Stimulated activated CD4-positive, alpha-beta T cell treated with anti-CD3 and anti-CD28 coated beads, TNF-alpha, amount 100 ng/mL, for 4 hours (primary cell): ENCODE measurements at regions not wholly inside any gene's neighbourhood (a gene's known extent, or its start where the extent isn't known, plus 50 kb on each side); places are given as distances from the start of the nearest gene placed in this dataset.
A peak's percentile ranks its signal among the peaks of the same experiment; 100 is the strongest.
"Not testable (repeated sequence)": the region's sequence is repeated elsewhere in the genome, so short reads cannot be mapped to it uniquely, and the experiment has no call there.

Experiments
- DNase-seq, 3 experiments: peaks; one replicate each; pipeline ENCODE4 v3.0.0-alpha.2; 2020; ENCODE audit warnings: low read depth in 3 of 3

DNA sequence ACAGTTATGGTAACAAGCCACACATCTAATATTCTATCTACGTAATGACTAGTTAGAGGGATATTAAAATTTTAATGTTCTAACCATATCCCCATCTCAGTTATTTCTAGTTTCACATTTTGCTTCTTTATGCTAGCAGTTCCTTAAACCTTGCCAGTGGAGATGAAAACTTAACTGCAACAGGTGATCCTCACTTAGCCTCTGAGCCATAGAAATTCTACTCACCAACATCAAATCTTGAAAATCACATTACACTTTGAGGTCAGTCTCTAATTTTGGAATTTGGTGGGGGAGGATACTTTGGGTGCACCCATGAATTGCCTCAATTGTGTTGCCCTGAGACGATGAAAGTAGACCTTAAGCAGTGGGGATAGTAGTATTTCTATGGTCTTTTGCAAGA is 256.4 kb downstream of the GATA3 start:
- DNase-seq: no peak

DNA sequence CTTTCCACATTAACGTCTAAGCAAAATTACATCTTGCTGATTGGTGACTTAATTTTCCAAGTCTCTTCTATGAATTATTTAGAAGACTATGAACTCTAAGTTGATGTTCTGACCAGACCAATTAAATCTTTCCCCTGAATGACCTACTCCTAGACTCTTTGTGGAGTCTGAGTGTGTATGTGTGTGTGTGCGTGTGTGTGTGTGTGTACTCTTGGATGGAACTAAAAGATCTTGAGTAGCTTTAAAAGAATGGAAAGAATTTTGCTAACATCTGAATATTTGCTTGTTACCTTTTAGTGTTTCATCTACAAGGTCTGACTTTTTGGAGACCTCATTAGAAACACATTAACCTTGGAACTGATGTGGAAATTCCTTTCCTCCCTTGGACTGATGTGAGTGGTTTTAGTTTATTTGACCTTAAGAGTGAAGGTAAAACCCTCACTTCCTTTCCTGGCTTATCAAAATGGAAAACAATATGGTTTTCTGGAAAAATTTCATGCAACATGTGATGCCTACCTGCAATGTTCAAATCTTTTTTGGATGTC is 257.1 kb downstream of the GATA3 start:
- DNase-seq: no peak

DNA sequence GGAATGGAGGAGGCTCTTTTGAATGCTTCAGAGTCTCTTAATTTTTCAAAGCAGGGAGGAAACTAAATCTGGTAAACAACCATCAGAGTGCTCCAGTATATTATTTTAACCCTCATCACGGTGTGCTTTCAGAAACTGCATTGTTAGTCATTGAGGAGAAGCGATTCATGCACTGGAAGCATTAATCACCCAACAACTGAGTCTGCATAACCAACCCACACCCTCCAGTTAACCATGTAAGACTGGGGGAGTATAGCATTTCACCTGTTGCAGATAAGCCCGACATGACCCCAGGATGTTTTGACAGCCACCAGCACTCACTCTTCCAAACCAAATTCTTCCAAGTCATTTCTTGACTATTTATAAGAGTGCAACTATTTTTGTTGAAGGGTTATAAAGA is 257.6 kb downstream of the GATA3 start:
- DNase-seq: no peak

DNA sequence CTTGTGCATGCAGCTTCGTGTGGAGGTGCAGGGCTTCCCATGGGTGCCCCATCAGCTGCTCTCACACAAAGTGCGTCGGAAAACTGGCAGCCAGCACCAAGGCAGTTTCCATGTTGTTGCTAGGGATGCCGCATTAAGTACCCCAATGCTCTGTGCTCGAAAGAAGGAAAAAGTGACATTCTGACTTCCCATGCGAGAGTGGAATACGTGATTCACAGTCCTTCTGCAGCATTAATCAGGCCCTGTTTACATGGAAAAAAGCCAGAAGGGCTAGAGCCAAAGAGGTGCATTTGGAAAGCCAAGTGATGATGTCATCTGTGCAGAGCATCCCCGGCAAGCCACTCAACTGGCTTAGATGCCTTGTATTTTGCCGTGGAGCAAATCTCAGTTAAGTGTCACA is 258.3 kb downstream of the GATA3 start:
- DNase-seq: no peak

DNA sequence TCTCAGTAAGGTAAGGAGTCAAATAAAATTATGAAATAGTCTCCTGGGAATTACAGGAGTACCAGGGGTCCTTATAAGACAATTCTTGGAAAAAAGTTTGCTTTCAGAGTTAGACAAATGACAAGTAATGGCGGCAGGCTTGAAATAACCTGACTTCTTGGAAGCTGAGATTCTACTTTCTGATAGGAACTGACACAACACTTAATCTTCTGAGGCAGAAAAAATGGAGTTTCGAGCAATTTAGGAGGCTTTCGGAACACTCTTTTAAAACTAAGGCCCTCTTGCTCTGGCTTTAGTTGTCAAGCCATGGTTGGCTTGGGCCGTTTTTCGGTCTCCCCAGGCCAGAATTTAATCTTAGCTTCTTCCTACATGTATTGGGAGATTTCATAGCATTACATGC is 260.0 kb downstream of the GATA3 start:
- no peak for DNase-seq

DNA sequence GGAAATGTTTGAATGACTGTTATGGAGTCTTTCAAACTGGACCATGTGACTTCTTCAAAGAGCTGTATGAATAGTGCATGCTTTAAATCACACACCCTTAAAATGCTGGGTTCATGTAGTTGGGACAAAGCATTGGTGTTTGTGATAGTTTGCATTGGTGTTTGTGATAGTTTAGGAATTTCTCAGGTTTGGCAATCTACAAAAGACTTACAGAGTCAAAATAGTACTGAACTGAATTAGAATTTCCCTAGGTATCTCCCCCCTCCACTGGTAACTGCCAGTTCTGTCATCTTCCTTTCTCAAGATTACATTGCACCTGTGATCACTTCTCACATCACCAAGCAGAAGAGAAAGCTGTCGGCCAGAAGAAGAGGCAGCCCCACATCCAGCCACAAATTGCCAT is 261.1 kb downstream of the GATA3 start:
- no peak for DNase-seq

DNA sequence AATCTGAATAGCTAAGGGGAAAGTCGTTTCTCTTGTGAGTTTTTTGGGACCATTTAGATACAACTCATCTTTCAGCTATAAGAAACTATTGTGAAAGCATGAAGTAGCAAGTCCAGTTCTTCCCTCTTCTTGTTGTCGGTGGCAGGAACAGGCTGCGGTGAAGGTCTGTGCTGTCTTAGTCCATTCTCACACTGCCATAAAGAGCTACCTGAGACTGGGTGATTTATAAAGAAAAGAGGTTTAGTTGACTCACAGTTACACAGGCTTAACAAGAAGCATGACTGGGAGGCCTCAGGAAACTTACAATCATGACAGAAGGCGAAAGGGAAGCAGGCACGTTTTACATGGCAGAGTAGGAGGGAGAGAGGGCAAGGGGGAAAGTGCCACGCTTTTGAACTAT is 261.8 kb downstream of the GATA3 start:
- DNase-seq: no peak

DNA sequence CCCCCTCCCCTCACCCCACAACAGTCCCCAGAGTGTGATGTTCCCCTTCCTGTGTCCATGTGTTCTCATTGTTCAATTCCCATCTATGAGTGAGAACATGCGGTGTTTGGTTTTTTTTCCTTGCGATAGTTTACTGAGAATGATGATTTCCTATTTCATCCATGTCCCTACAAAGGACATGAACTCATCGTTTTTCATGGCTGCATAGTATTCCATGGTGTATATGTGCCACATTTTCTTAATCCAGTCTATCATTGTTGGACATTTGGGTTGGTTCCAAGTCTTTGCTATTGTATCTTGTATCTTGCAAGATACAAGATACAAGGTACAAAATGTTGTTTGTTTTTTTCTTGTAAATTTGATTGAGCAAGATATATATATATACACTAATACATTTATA is 263.9 kb downstream of the GATA3 start:
- not testable (repeated sequence) for DNase-seq

DNA sequence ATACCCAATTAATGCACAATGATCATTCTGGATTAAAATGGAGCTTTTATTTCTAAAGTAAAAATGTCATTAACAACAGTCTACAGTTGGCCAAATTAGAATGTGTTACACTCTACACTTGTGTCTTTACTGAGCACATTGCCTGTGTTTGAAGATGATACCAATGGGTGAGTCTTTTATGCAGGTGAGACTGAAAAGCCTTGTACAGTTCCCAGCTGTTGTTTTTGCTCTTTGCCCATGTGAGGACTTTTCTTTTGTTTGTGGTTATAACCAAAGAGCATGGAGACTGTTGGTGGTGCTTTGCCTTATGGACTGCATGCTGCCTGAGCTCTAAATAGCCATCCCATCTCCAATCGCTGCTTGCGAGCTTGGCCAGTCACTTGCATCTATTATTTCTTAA is 264.5 kb downstream of the GATA3 start:
- DNase-seq: no peak

DNA sequence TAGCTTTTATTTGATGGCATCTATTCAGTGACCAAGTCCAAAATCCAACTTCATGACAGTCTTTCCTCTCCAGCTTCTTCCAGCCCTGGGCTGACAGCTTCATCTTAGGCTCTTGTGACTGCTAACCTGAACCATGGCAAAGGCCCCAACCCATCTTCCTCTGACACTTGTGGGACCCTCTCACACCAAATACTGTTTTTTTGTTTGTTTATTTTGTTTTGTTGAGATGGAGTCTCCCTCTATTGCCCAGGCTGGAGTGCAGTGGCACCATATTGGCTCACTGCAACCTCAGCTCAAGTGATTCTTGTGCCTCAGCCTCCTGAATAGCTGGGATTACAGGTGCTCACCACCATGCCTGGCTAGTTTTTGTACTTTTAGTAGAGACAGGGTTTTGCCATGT is 265.2 kb downstream of the GATA3 start:
- no peak for DNase-seq

DNA sequence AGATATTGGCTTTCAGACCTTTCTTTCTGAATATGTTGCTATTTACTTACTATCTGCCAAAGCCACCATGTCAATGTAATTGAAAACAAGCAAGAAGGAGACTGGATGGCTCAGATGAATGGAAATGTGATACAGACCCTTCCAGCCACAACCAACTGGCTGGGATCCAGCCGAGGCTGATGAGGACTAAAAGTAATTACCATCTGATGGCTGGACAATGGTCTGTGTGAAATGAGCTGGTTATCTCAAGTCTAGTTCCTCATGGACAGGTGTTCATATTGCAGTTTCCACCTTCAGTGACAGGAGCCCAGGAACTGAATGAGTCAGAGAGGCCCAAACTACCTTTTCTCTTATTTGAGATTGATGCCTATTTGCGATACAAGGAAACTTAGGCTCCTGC is 267.5 kb downstream of the GATA3 start:
- DNase-seq: no peak

DNA sequence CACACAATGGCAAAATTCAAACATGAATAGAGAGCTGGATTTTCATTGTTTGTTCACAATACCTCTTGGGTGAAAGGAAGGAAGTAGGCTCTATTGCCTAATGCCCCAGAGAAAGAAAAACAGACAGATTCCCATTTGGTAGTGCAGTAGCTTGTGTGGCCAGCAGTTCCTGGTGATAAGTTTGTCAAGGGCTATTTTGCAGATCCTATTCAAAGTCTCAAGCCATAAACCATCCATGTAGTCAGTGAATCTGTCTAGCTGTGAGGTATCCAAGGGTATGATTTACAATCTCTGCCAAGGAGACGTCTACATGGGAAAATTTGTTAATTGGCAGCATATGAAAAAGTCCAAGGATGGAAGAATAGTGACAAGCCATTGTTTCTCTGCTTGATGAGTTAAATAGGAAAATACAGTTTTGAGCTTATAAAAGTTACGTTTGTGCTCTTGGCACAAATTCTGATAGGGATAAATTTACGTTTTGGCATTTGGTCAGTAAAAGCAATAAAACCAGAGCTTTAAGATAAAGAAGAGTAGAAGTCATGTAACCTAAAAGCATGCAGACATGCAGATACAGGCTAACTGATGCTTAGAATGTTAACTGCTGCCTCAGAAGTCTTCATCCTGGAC is 269.1 kb downstream of the GATA3 start:
- DNase-seq: no peak

DNA sequence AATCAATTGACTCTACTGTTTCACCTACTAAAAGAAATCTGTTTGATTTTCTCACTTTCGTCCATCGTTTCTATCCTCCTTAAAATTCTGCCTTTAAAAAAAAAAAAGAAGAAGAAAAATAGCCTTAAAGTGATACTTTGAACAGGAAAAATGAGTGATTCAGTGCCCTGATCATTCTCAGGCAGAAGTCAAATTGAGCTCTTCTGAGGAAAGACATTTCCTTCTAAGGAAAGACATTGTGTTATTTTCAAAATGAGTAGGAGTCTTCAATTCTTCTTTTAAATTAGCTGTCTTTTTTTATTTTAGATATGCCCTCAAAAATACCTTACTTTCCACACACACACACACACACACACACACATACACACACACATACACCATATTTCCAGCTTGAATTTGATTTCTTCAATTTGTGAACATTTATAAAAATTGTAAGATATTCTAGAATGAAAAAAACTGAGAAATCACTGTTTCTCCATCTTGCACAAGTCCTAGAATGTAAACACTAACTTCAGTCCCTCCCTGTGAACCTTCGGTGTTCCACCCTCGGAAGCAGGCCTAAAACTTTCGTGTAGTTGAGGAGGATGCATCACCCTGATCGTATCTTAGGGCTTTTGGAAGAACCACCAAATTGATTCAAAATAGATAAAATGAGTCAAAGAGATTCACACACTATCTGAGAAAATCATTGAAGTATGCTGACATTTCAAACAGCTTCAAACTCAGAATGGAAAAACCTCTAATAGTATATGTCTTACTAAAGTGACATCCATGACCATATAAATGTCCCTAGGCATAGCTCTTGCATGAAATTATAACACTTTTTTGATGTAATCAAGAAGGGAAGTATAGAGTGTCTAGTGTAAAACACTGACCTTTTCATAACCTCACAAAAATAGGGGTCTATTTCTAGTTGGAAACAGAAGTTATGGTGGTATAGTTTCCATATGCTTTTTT is 270.8 kb downstream of the GATA3 start:
- DNase-seq: no peak

DNA sequence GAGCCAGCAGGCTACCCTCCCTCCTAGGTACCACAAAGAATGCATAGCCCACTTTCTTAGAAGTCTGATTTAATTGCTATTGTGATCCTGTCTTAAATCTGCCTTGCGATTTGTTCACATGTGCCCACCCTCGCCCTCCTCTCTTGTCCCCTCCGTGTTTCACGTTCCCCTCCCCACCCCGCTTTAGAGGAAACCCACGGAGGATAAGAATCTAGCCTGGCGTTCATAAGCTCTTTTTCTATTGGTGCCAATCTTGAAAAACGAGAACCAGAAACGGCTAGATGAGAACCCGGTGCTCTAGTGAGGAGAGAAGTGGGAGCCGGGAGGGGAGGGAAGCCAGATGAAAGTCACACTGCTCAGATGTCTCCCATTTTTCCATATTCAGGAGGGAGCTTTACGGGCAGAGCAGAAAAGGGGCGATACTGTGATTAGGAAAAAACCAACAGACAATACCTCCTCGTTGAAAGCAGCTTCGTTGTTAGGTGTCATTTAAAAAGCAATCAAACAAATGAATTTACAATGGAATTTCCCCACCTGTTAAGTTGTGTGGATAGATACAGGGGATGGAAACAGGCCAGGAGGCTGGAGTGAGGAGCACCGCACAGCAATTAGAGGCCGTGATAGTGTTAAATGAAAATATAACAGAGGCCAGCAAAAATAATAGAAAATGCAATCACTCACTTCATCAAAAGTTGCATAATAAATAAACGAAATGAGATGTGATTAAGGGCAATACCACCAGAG is 272.1 kb downstream of the GATA3 start:
- no peak for DNase-seq

DNA sequence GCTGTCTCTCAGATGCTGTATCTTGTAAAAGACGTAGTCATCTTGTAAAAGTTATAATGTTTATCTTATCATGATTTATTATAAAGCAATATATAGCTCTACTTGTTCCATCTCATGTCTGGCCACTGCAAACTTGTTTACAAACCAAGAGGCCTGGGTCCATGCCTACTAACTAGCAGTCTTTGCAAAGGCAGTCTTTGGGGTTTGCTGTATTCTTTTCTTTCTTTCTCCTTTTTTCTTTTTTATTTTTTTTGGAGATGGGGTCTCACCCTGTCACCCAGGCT is 272.6 kb downstream of the GATA3 start:
- no peak for DNase-seq

DNA sequence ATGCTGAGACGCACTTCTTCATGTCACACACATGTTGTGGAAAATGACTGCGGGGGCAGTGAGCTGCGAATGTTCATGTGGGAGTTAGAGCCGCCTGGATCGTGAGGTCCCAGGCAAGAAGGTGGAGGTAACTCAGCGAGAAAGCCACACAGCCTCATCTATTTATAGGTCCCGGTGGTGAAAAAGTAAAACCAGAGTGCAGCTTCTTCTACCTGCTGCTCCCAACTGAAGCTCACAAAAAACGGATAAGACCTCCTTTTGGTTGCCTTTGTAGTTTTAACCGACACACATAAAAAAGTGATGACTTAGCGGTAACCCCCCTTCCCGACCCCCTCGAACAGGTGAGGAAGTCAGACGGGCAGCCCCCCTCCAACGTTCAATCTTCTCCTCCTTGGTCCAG is 276.9 kb downstream of the GATA3 start:
- DNase-seq: peak in 2 of 3 experiments; percentile 7 to 9

DNA sequence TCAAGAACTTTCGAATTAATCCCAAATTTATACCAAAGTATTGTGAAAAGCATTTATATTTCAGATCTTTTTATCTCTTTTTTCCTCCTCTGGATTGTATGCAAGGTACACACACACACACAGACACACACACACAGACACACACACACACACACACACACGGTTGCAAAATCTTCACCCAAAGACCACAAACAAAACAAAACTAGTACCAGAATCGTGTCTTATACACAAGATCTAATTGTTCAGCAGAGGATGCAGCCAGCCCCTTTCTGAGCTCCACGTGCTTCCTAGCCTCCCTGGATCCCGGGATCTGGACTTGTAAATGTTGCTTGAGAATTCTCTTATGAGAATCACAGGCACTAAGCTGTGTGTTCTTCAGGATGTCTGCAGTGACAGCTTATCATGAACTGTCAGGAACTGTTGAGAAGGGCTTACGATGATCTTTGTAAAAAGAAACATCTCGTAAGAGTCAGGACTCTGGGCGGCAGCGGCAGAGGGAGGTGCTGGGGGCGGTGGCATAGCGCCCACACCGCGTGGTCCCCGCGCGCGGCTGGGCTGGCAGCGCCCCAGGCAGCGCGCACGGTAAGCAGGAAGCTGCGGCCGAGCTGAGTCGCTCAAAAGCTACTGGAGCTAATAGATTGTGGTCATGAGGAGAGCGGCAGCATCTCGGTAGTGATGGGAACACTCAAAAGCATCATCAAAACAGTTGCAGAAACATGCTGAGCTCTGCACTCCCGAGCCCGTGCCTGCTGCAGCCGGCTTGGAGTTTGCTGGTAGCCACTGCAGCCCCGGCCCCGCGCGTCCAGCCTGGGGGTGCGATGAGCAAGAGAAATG is 277.6 kb downstream of the GATA3 start:
- DNase-seq: peak; percentile 52 to 72 (median 69)

DNA sequence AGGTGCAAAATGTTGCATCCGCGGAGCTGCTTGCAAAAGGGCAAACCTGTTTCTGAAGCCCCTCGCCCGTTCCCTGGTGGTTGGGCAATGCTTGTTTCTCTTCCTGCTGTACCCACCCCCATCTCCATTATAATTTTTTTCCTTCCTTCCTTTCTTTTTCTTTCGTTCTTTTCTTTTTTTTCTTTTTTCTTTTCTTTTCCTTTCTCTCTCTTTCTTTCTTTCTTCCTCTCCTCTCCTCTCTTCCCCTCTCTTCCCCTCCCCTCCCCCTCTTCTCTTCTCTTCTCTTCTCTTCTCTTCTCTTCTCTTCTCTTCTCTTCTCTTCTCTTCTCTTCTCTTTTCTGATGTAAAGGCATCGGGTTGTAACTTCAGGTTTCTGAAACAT is 278.2 kb downstream of the GATA3 start:
- DNase-seq: no peak

DNA sequence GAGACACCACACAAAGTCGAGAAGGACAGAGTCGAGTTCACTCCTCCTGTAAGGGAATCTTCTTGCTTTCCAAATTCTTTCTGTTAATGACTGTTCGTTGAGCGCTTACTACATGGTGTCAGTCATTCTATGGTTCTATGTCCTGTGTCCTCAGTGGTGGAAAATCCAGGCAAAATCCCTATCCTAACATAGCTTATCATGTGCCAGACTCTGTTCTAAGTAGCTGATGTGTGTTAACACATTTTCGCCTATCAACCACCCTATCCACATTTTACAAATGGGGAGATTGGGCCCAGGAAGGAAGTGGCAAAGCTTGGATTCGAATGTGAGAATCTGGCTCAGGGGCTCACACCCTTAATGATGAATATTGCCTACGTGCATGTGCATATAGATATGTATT is 280.1 kb downstream of the GATA3 start:
- no peak for DNase-seq

DNA sequence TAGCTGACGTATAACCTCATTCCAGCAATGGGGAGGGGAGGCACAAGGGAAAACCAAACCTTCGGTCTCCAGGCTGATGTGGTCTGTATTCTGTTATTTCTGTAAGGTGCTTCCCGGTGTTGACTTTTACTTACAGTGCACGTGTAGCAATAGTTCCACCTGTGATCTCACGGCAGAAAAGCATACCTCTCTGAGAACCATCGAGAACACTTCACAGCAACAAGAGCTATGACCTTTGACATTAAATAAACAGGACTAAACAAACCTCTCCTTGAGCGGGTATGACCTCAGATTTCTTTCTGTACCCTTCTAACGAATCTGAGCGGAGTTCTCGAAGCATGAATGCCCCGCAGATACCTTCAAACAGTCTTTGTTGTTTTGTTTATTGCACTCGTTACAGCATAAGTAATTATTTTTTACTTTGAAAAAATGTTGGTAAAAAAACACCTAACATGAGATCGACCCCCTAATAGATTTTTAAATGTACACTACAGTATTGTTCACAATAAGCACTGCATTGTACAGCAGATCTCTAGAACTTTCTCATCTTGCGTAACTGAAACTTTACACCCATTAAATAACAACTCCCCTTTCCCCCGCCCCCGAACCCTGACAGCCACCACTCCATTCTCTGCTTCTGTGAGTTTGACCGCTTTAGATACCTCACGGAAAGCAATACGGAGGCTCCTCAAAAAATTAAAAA is 282.3 kb downstream of the GATA3 start:
- no peak for DNase-seq

DNA sequence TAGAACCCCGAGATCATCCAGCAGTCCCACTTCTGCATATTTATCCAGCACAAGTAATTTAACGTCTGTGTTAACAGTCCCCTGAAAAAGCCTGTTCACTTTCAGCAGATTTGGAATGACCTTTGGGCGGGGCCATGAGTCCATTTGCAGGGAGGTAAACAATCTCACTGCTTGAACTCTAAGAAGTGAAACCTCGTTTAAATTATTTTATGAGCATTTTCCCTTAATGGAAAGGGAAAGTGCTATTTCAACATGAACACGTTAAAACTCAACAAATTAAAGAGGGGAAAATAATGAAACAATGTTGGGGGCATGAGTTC is 282.8 kb downstream of the GATA3 start:
- DNase-seq: no peak
